GM12878 (cell line): ENCODE measurements at regions not wholly inside any gene's neighbourhood (a gene's known extent, or its start where the extent isn't known, plus 50 kb on each side); places are given as distances from the start of the nearest gene placed in this dataset.

Source experiments
- ESRRA ChIP-seq: IDR thresholded peaks from 2 replicates; pipeline ENCODE4 v1.6.1; 2012; ENCODE audit warnings: mild to moderate bottlenecking, low read length, improper control_type of control experiment
- POLR2A ChIP-seq: IDR thresholded peaks from 2 replicates; pipeline ENCODE4 v1.6.1; 2011; ENCODE audit warnings: low read depth, mild to moderate bottlenecking, low read length
- POLR2AphosphoS5 ChIP-seq: IDR thresholded peaks from 2 replicates; pipeline ENCODE4 v1.6.1; 2011; ENCODE audit warnings: mild to moderate bottlenecking, low read length, inconsistent platforms
- SMC3 ChIP-seq: IDR thresholded peaks from 2 replicates; pipeline ENCODE4 v1.6.1; 2011; ENCODE audit warnings: low read length, improper control_type of control experiment, borderline replicate concordance
- SREBF2 ChIP-seq: IDR thresholded peaks from 2 replicates; pipeline ENCODE4 v1.6.1; 2012; ENCODE audit warnings: mild to moderate bottlenecking, low read length
- TF ChIP-seq, protein P1 (sequence below), 3 experiments: IDR thresholded peaks in 2 of 3; conservative IDR thresholded peaks in 1 of 3; 2 replicates each; pipeline ENCODE4 v1.5.1; 2011; ENCODE audit warnings: low read depth in 3 of 3, low read length in 3 of 3, mild to moderate bottlenecking in 3 of 3, control low read depth in 2 of 3, moderate library complexity in 2 of 3, inconsistent platforms in 1 of 3, mixed read lengths in 1 of 3; ENCODE audit not compliant: control insufficient read depth in 2 of 3, insufficient read depth in 1 of 3; ENCODE audit errors: extremely low read depth in 1 of 3

DNA sequence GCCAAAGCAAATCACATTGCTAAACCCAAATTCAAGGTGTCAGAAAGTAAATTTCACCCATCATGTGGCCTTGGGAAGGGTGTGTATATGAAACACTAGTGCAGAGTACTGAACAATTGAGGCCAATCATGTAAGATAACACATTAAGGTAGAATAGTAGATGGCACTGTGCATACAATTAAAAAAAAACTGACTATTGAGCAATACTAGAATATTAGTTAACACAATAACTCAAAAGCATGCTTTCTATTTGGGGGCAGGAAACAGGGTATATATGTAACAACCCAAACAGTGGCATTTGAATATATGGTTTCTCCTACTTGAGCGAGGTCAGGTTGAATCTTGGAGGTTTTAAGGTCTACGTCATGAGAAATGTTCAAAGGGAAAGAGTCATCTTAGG lies 63.0 kb upstream of the DYNLRB2 start:
- no peak for TF ChIP-seq ESRRA
- TF ChIP-seq, protein P1, sequence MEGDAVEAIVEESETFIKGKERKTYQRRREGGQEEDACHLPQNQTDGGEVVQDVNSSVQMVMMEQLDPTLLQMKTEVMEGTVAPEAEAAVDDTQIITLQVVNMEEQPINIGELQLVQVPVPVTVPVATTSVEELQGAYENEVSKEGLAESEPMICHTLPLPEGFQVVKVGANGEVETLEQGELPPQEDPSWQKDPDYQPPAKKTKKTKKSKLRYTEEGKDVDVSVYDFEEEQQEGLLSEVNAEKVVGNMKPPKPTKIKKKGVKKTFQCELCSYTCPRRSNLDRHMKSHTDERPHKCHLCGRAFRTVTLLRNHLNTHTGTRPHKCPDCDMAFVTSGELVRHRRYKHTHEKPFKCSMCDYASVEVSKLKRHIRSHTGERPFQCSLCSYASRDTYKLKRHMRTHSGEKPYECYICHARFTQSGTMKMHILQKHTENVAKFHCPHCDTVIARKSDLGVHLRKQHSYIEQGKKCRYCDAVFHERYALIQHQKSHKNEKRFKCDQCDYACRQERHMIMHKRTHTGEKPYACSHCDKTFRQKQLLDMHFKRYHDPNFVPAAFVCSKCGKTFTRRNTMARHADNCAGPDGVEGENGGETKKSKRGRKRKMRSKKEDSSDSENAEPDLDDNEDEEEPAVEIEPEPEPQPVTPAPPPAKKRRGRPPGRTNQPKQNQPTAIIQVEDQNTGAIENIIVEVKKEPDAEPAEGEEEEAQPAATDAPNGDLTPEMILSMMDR (IDR thresholded peaks at IDR 0.05 in 2 of 3, conservative IDR thresholded peaks at IDR 0.05 in 1 of 3; ENCODE audit: control insufficient read depth in 2 of 3, extremely low read depth in 1 of 3, insufficient read depth in 1 of 3, low read depth in 3 of 3, low read length in 3 of 3): no peak
- no peak for TF ChIP-seq SMC3
- no peak for TF ChIP-seq SREBF2
- TF ChIP-seq POLR2AphosphoS5: no peak
- TF ChIP-seq POLR2A: no peak
